Neutrophil (primary cell): ENCODE measurements at regions not wholly inside any gene's neighbourhood (a gene's known extent, or its start where the extent isn't known, plus 50 kb on each side); places are given as distances from the start of the nearest gene placed in this dataset.

Experiments
- H3K27ac ChIP-seq: fragments of 200-600 bp; sonication (generic); 2 replicates; pipeline ENCODE4 v1.5.1; 2016; ENCODE audit warnings: mild to moderate bottlenecking, moderate library complexity
- H3K27me3 ChIP-seq: fragments of 200-600 bp; sonication (generic); 2 replicates; pipeline ENCODE4 v1.6.0; 2016; ENCODE audit warnings: mild to moderate bottlenecking
- H3K36me3 ChIP-seq: fragments of 200-600 bp; sonication (generic); 2 replicates; pipeline ENCODE4 v1.5.1; 2017
- H3K4me1 ChIP-seq, 2 experiments: fragments of 200-600 bp in 1 of 2; sonication (generic) in 1 of 2; 1 replicate in 1 of 2; 2 replicates in 1 of 2; pipeline versions ENCODE4 v1.5.1 to v1.6.1; 2013 to 2016; ENCODE audit warnings: low read depth in 1 of 2, low read length in 1 of 2, mild to moderate bottlenecking in 1 of 2, moderate library complexity in 1 of 2; ENCODE audit not compliant: control insufficient read depth in 1 of 2, insufficient read depth in 1 of 2
- H3K4me3 ChIP-seq, 2 experiments: fragments of 200-600 bp in 1 of 2; sonication (generic) in 1 of 2; 1 replicate in 1 of 2; 2 replicates in 1 of 2; pipeline ENCODE4 v1.5.1; 2013 to 2016; ENCODE audit warnings: low read depth in 1 of 2, low read length in 1 of 2, mild to moderate bottlenecking in 1 of 2, moderate library complexity in 1 of 2
- H3K9me3 ChIP-seq: fragments of 200-600 bp; sonication (generic); 2 replicates; pipeline ENCODE4 v1.5.1; 2016
- CTCF ChIP-seq: fragments of 200-600 bp; sonication (generic); IDR thresholded peaks from 2 replicates; pipeline ENCODE4 v1.5.1; 2016; ENCODE audit warnings: antibody characterized with exemption

- H3K4me3 ChIP-seq: no peak overlapping the region
- H3K27me3 ChIP-seq: no peaks in the 10 kb centered on the region
- H3K4me1 ChIP-seq: peaks cover 0 to 6% of the 10 kb centered on the region in 2 experiments
- no peaks in the 10 kb centered on the region for H3K9me3 ChIP-seq
- no peak for TF ChIP-seq CTCF
- no peaks in the 10 kb centered on the region for H3K36me3 ChIP-seq
- no peak overlapping the region for H3K27ac ChIP-seq
These were observed 131.3 kb downstream of the C11orf87 start for GRCh38 chr11:109553284-109553683.

- no peak overlapping the region for H3K4me3 ChIP-seq
- H3K27ac ChIP-seq: no peak overlapping the region
- H3K4me1 ChIP-seq: peaks cover 0 to 6% of the 10 kb centered on the region in 2 experiments
- H3K27me3 ChIP-seq: no peaks in the 10 kb centered on the region
- no peak for TF ChIP-seq CTCF
- no peaks in the 10 kb centered on the region for H3K9me3 ChIP-seq
- no peaks in the 10 kb centered on the region for H3K36me3 ChIP-seq
These were observed 133.0 kb downstream of the C11orf87 start for GRCh38 chr11:109554951-109555350.

- TF ChIP-seq CTCF: no peak
- Histone ChIP-seq H3K4me3 (no peak overlapping the region), H3K4me1 (no peaks in the 10 kb centered on the region), H3K9me3 (no peaks in the 10 kb centered on the region), H3K27ac (no peak overlapping the region), H3K36me3 (no peaks in the 10 kb centered on the region), H3K27me3 (no peaks in the 10 kb centered on the region)
These were observed 142.3 kb downstream of the C11orf87 start for GRCh38 chr11:109564241-109564640.

- Histone ChIP-seq H3K4me3 (no peak overlapping the region), H3K27ac (no peak overlapping the region), H3K4me1 (peaks cover 0 to 20% of the 10 kb centered on the region in 2 experiments), H3K9me3 (no peaks in the 10 kb centered on the region), H3K27me3 (no peaks in the 10 kb centered on the region), H3K36me3 (no peaks in the 10 kb centered on the region)
- TF ChIP-seq CTCF: no peak
These were observed 160.5 kb downstream of the C11orf87 start for GRCh38 chr11:109582470-109582869.

GRCh38 chr11:109584001-109584972, 162.3 kb downstream of the C11orf87 start:
- no peak overlapping the region for H3K4me3 ChIP-seq
- H3K27ac ChIP-seq: no peak overlapping the region
- H3K4me1 ChIP-seq: peaks cover 0 to 23% of the 10 kb centered on the region in 2 experiments
- TF ChIP-seq CTCF: no peak
- no peaks in the 10 kb centered on the region for H3K36me3 ChIP-seq
- H3K27me3 ChIP-seq: no peaks in the 10 kb centered on the region
- H3K9me3 ChIP-seq: no peaks in the 10 kb centered on the region
